ENCODE measurements at regions not wholly inside any gene's neighbourhood (a gene's known extent, or its start where the extent isn't known, plus 50 kb on each side); places are given as distances from the start of the nearest gene placed in this dataset.

DNA sequence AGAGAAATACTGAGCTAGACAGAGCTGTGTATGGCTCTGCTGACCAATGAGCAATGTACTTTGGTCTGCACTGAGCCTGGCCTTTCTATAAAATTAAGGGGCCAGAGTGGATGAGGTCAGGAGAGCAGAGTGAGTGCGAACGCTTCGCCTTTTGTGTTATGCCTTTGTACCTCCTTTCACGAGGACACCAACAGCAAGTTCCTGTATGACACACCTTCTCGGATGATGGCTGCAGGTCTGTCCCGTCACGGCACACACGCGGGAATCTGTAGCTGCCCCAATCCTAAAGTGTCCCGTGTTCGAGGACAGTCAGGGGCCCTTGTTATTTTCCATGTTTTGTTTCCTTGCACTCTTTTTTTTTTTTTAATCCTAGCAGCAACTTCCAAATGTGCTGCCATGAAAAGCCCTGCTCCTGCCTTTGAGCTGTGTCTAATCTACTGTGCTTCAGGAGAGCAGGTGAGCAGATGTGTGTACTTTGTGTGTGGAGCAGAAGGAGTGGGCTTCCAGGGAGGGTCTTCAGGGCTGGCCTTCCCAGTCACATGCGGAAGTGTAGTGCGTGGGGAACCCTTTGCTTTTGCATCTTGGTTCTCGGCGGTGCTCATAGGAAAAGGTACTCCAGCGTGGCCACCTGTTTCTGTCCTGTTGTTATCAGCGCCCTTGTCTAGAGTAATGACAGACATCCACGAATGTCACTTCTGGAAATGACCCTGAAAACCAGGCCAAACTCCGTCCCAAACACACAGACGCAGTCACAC lies 213.2 kb downstream of the NDUFA10 start:
- 4% methylated on average over 20 of the region's 20 CpGs for WGBS (ENCODE audit: insufficient coverage, low coverage, missing lambda C conversion rate)
- no TSS peak for BruUV-seq (replicated peaks)
- intact Hi-C loops (cut with micrococcal nuclease): no loop called here
- H2AFZ ChIP-seq (ENCODE audit: low read depth, low read length): no peak overlapping the region
- POLR2A ChIA-PET: no interaction called here
- in situ Hi-C loops (cut with MboI): no loop called here
- H3K9ac ChIP-seq (ENCODE audit: insufficient read depth in 1 of 2, low read depth in 2 of 2, low read length in 2 of 2): no peak overlapping the region
- H3K79me2 ChIP-seq (ENCODE audit: control insufficient read depth, insufficient read depth, low read length): no peaks in the 10 kb centered on the region
- H4K20me1 ChIP-seq (replicated peaks; ENCODE audit: control insufficient read depth, insufficient read depth, low read length): no peaks in the 10 kb centered on the region
- DNase-seq (ENCODE audit: extremely low read depth in 1 of 4, low spot score in 3 of 4) (no peak), ATAC-seq (no peak), FAIRE-seq (no peak)
- no peaks in the 10 kb centered on the region for H3K36me3 ChIP-seq (ENCODE audit: control insufficient read depth, insufficient read depth, low read length)
- no peak overlapping the region for H3K4me3 ChIP-seq
- peaks cover 3 to 59% of the 10 kb centered on the region in 2 experiments; a peak in 3 of 5 replicates for H3K27me3 ChIP-seq (ENCODE audit: control insufficient read depth in 2 of 2, insufficient read depth in 2 of 2, low read length in 2 of 2)
- no peaks in the 10 kb centered on the region for H3K9me1 ChIP-seq (ENCODE audit: control insufficient read depth, insufficient read depth, low read length)
- CTCF ChIA-PET (ENCODE audit: low intra/inter-chr PET ratio): no interaction called here
- no peak overlapping the region for H3K4me2 ChIP-seq (ENCODE audit: insufficient read depth, low read length)
- H3K4me1 ChIP-seq (replicated peaks in 1 of 2; ENCODE audit: control insufficient read depth in 2 of 2, insufficient read depth in 2 of 2, low read length in 2 of 2): peaks cover 0 to 3% of the 10 kb centered on the region in 2 experiments; a peak in 3 of 5 replicates
- H3K9me3 ChIP-seq (replicated peaks; ENCODE audit: control insufficient read depth, insufficient read depth, low read depth, low read length): no peaks in the 10 kb centered on the region
- no peak overlapping the region for H3K27ac ChIP-seq (ENCODE audit: extremely low read depth, low read depth, low read length)
- no peak for TF ChIP-seq ZNF75A (CRISPR knock-in tag; IDR thresholded peaks at IDR 0.05)
- TF ChIP-seq SOX6 (IDR thresholded peaks at IDR 0.05): no peak
- TF ChIP-seq FOS (IDR thresholded peaks at IDR 0.05; ENCODE audit: extremely low read depth, insufficient read length): no peak
- no peak for TF ChIP-seq CBX2 (IDR thresholded peaks at IDR 0.05; ENCODE audit: insufficient read depth, low read length, poor library complexity, severe bottlenecking)
- no peak for TF ChIP-seq ZNF140 (CRISPR knock-in tag; IDR thresholded peaks at IDR 0.05)
- TF ChIP-seq ESRRB (CRISPR knock-in tag; IDR thresholded peaks at IDR 0.05; ENCODE audit: borderline replicate concordance): no peak
- TF ChIP-seq, protein P1, sequence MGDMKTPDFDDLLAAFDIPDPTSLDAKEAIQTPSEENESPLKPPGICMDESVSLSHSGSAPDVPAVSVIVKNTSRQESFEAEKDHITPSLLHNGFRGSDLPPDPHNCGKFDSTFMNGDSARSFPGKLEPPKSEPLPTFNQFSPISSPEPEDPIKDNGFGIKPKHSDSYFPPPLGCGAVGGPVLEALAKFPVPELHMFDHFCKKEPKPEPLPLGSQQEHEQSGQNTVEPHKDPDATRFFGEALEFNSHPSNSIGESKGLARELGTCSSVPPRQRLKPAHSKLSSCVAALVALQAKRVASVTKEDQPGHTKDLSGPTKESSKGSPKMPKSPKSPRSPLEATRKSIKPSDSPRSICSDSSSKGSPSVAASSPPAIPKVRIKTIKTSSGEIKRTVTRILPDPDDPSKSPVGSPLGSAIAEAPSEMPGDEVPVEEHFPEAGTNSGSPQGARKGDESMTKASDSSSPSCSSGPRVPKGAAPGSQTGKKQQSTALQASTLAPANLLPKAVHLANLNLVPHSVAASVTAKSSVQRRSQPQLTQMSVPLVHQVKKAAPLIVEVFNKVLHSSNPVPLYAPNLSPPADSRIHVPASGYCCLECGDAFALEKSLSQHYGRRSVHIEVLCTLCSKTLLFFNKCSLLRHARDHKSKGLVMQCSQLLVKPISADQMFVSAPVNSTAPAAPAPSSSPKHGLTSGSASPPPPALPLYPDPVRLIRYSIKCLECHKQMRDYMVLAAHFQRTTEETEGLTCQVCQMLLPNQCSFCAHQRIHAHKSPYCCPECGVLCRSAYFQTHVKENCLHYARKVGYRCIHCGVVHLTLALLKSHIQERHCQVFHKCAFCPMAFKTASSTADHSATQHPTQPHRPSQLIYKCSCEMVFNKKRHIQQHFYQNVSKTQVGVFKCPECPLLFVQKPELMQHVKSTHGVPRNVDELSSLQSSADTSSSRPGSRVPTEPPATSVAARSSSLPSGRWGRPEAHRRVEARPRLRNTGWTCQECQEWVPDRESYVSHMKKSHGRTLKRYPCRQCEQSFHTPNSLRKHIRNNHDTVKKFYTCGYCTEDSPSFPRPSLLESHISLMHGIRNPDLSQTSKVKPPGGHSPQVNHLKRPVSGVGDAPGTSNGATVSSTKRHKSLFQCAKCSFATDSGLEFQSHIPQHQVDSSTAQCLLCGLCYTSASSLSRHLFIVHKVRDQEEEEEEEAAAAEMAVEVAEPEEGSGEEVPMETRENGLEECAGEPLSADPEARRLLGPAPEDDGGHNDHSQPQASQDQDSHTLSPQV (IDR thresholded peaks at IDR 0.05): no peak
- no peak for TF ChIP-seq EWSR1 (IDR thresholded peaks at IDR 0.05; ENCODE audit: borderline replicate concordance, low read depth, partially characterized antibody)
- no peak for TF ChIP-seq GMEB1 (CRISPR knock-in tag; IDR thresholded peaks at IDR 0.05)
- no peak for TF ChIP-seq ZNF277 (CRISPR knock-in tag; IDR thresholded peaks at IDR 0.05; ENCODE audit: borderline replicate concordance)
- no peak for TF ChIP-seq EP400 (IDR thresholded peaks at IDR 0.05)
- TF ChIP-seq HMGN3 (IDR thresholded peaks at IDR 0.05; ENCODE audit: borderline replicate concordance, extremely low read depth, insufficient read length, low read depth, low read length): no peak
- no peak for TF ChIP-seq SMAD4 (CRISPR knock-in tag; conservative IDR thresholded peaks at IDR 0.05)
- no peak for TF ChIP-seq ZNF551 (CRISPR knock-in tag; IDR thresholded peaks at IDR 0.05)
